22Rv1 (cell line): ENCODE measurements at regions not wholly inside any gene's neighbourhood (a gene's known extent, or its start where the extent isn't known, plus 50 kb on each side); places are given as distances from the start of the nearest gene placed in this dataset.

Experiments used
- CTCF ChIP-seq: fragments of 450-650 bp; IDR thresholded peaks from 2 replicates; pipeline ENCODE4 v1.5.1; 2017; ENCODE audit warnings: mild to moderate bottlenecking
- ZFX ChIP-seq: fragments of 450-650 bp; IDR thresholded peaks from 2 replicates; pipeline ENCODE4 v1.6.1; 2017; ENCODE audit warnings: antibody characterized with exemption, borderline replicate concordance

GRCh38 chr5:82692826-82693225 is 384.4 kb downstream of the TMEM167A start:
- TF ChIP-seq CTCF: no peak
- no peak for TF ChIP-seq ZFX
